Esophagus squamous epithelium (tissue), 4 donors: ENCODE measurements at regions not wholly inside any gene's neighbourhood (a gene's known extent, or its start where the extent isn't known, plus 50 kb on each side); places are given as distances from the start of the nearest gene placed in this dataset.

ENCODE experiments used
- CTCF ChIP-seq, 6 experiments: fragments of 450-650 bp in 4 of 6; fragments of 200-600 bp in 2 of 6; sonication (generic) in 2 of 6; IDR thresholded peaks; one replicate each; pipeline ENCODE4 v1.5.1; 2016 to 2019; ENCODE audit warnings: antibody characterized with exemption in 6 of 6, mild to moderate bottlenecking in 4 of 6, moderate library complexity in 4 of 6
- POLR2A ChIP-seq, 4 donors: fragments of 450-650 bp; IDR thresholded peaks; one replicate each; pipeline ENCODE4 v1.6.1; 2017; ENCODE audit warnings: antibody characterized with exemption in 4 of 4, mild to moderate bottlenecking in 4 of 4, moderate library complexity in 3 of 4

DNA sequence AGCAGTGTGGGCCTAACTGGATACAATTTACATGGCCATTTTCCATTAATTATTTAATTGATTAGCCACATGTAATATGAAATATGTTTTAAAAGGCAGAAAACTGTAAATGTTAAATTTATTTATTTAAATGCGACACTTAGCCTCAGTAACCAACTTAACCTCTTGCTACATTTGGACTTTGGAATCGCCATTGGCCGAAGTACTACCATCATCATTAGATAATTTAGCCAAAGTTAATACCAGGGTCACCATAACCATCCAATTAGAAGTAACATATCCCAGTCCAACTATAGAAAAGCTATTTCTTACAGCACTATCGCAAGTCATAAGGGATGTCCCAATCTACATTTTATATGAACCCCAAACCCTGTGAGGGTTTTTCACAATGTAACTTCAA, 558.6 kb upstream of the IGFBP3 start:
- no peak for TF ChIP-seq CTCF (IDR thresholded peaks at IDR 0.05)
- TF ChIP-seq POLR2A (IDR thresholded peaks at IDR 0.05): no peak
